HG02973 (cell line): ENCODE measurements at regions not wholly inside any gene's neighbourhood (a gene's known extent, or its start where the extent isn't known, plus 50 kb on each side); places are given as distances from the start of the nearest gene placed in this dataset.
"Not testable (repeated sequence)": the region's sequence is repeated elsewhere in the genome, so short reads cannot be mapped to it uniquely, and the experiment has no call there.

Experiments
- ATAC-seq: cut with Tn5 transposase; IDR thresholded peaks from one replicate; pipeline ENCODE4 v1.9.1; 2021; ENCODE audit warnings: moderate library complexity; ENCODE audit not compliant: unreplicated experiment

GRCh38 chr6:121544691-121545090 is 109.2 kb downstream of the GJA1 start:
- ATAC-seq, result no peak

- no peak for ATAC-seq
These were observed 112.7 kb downstream of the GJA1 start for GRCh38 chr6:121548131-121548530.

GRCh38 chr6:121549736-121550135 is 114.3 kb downstream of the GJA1 start:
- no peak for ATAC-seq

GRCh38 chr6:121550491-121551010 is 115.1 kb downstream of the GJA1 start:
- ATAC-seq, result no peak

GRCh38 chr6:121555201-121555600 is 119.8 kb downstream of the GJA1 start:
- ATAC-seq, result no peak

- ATAC-seq, result not testable (repeated sequence)
These were observed 120.7 kb downstream of the GJA1 start for GRCh38 chr6:121556149-121556548.

- ATAC-seq, result no peak
These were observed 121.9 kb downstream of the GJA1 start for GRCh38 chr6:121557146-121557940.

GRCh38 chr6:121559611-121560269 is 124.3 kb downstream of the GJA1 start:
- no peak for ATAC-seq

- no peak for ATAC-seq
These were observed 125.0 kb downstream of the GJA1 start for GRCh38 chr6:121560476-121560875.

GRCh38 chr6:121563286-121563685 is 127.8 kb downstream of the GJA1 start:
- no peak for ATAC-seq

- not testable (repeated sequence) for ATAC-seq
These were observed 129.1 kb downstream of the GJA1 start for GRCh38 chr6:121564529-121564928.

GRCh38 chr6:121571455-121571854 is 136.0 kb downstream of the GJA1 start:
- ATAC-seq, result no peak

GRCh38 chr6:121573481-121573880 is 138.0 kb downstream of the GJA1 start:
- no peak for ATAC-seq

- ATAC-seq, result no peak
These were observed 142.8 kb downstream of the GJA1 start for GRCh38 chr6:121578216-121578615.

- ATAC-seq, result no peak
These were observed 144.0 kb downstream of the GJA1 start for GRCh38 chr6:121579478-121579877.

GRCh38 chr6:121581327-121581726 is 145.9 kb downstream of the GJA1 start:
- ATAC-seq, result no peak

- ATAC-seq, result no peak
These were observed 146.8 kb downstream of the GJA1 start for GRCh38 chr6:121582262-121582661.

GRCh38 chr6:121584586-121585369 is 149.3 kb downstream of the GJA1 start:
- no peak for ATAC-seq

- no peak for ATAC-seq
These were observed 155.0 kb downstream of the GJA1 start for GRCh38 chr6:121590438-121590837.

GRCh38 chr6:121590916-121591315 is 155.5 kb downstream of the GJA1 start:
- ATAC-seq, result no peak

GRCh38 chr6:121592261-121592935 is 157.0 kb downstream of the GJA1 start:
- no peak for ATAC-seq
